Choroid plexus epithelial cell (primary cell): ENCODE measurements at regions not wholly inside any gene's neighbourhood (a gene's known extent, or its start where the extent isn't known, plus 50 kb on each side); places are given as distances from the start of the nearest gene placed in this dataset.

ENCODE experiments used
- DNase-seq: peaks from one replicate; pipeline ENCODE4 v3.0.0-alpha.2; 2010; ENCODE audit warnings: low read depth
- H3K4me3 ChIP-seq: 2 replicates; pipeline ENCODE4 v1.5.1; 2011; ENCODE audit warnings: low read depth, mild to moderate bottlenecking, control low read depth, low read length, moderate library complexity
- TF ChIP-seq, protein P1 (sequence below): conservative IDR thresholded peaks from 2 replicates; pipeline ENCODE4 v1.5.1; 2011; ENCODE audit warnings: low read depth, mild to moderate bottlenecking, control low read depth, inconsistent platforms, low read length, moderate library complexity

DNA sequence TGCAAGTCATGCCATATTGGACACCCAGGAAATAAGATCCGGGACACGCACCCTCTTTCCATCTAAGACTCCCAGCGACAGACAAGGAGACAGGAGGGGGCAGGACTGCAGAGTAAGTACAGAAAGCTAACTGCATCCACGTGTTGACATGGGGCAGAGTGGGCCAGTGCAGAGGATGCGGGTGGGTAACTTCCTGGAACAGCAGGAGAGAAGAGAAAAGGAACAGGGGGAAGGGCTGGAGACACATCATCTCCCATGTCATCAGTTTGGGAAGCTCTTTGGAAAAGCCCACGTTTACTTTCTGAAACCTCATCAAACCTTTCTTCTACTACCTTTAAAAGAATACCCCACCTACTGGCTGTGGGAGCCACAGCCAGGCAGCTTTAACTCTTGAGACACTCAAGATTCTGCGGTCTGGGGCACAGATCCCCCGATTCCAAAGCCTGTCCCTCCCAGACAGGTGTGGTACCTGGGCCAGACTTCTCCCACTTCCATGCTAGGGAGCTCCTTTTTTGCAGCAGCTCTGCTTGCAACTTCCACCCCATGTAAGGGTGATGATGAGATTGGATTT, 273.5 kb upstream of the RPL38 start:
- TF ChIP-seq, protein P1, sequence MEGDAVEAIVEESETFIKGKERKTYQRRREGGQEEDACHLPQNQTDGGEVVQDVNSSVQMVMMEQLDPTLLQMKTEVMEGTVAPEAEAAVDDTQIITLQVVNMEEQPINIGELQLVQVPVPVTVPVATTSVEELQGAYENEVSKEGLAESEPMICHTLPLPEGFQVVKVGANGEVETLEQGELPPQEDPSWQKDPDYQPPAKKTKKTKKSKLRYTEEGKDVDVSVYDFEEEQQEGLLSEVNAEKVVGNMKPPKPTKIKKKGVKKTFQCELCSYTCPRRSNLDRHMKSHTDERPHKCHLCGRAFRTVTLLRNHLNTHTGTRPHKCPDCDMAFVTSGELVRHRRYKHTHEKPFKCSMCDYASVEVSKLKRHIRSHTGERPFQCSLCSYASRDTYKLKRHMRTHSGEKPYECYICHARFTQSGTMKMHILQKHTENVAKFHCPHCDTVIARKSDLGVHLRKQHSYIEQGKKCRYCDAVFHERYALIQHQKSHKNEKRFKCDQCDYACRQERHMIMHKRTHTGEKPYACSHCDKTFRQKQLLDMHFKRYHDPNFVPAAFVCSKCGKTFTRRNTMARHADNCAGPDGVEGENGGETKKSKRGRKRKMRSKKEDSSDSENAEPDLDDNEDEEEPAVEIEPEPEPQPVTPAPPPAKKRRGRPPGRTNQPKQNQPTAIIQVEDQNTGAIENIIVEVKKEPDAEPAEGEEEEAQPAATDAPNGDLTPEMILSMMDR, result no peak
- H3K4me3 ChIP-seq, result no peak overlapping the region
- DNase-seq, result no peak

DNA sequence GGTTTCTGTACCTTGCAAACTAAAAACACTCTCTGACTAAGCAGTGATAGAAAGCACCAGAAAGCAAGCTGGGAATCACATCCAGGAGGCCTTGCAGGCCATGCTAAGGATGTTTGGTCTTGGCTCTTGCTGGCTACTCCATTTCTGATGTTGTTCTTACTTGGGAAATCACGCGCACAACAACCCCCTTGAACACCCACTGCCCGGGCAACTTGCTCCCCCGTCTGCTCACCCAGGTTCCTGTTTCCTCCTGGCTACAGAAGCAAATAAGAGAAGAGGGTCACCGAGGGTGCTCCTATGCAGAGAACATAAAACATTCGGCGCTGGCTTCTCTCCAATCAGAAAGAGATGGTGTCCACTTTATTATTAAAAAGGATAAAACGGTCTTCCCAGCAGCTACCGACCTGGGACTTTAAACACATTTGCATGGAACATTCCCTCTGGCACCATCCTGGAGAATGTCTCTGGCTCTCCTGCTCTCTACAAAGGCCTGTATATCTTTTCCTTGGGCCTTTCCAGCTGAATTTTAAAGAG, 271.2 kb upstream of the RPL38 start:
- DNase-seq, result no peak

GRCh38 chr17:73933164-73933766, 270.2 kb upstream of the RPL38 start:
- TF ChIP-seq, protein P1, result no peak
- DNase-seq, result no peak
- no peak overlapping the region for H3K4me3 ChIP-seq

More for the DNA sequence above, 271.2 kb upstream of the RPL38 start:
- H3K4me3 ChIP-seq, result no peak overlapping the region
- TF ChIP-seq, protein P1, result no peak

DNA sequence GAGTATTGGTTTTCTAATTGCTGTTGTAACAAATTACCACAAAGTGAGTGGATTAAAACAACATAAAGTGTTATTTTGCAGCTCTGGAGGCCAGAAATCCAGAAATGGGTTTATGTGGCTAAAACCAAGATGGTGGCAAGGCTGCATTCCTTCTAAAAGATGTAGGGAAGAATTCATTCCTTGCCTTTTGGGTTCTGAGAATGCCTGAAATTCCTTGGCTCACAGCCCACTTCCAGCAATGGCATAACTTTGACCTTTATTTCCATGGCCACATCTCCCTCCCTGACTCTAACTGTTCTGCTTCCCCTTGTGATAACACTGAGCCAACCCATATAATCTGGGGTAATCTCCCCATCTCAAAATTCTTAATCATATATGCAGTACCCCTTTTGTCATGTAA, 269.6 kb upstream of the RPL38 start:
- no peak for DNase-seq
- H3K4me3 ChIP-seq, result no peak overlapping the region
- TF ChIP-seq, protein P1, result no peak

- H3K4me3 ChIP-seq, result no peak overlapping the region
- no peak for DNase-seq
- TF ChIP-seq, protein P1, result no peak
Observed at GRCh38 chr17:73934696-73935095, 268.8 kb upstream of the RPL38 start.

DNA sequence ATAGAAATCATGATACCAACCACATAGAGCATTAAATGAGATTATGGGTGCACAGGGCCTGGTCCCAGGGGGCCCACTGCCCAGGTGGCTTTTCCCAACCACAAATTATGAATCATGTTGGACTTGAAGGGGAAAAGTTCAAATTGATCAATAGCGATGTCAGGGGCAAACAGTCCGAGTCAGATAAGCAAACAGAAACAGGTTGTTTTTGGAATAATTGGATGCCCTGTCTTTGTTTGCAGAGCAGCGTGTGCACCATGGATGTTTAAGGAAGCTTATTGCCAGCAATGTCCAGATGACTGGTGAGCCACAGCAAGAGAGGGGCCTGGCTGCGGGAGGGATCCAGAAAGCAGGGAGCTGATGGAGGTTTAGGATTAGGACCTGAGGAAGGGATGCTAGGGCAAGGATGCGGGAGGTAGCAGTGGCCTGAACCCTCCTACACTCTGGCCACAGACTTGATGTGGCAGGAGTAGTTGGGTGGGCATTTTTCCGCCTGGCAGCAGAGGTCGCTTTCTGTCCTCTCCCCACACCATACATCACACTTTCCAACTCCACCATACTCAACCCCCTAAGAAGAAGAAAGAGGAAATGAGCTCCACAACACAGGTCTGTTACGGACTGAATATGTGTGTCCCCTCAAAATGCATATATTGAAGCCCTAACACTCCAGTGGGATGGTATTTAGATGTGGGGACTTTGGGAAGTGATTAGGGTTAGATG, 266.4 kb upstream of the RPL38 start:
- TF ChIP-seq, protein P1, result no peak
- no peak for DNase-seq
- H3K4me3 ChIP-seq, result no peak overlapping the region
